SK-N-DZ (cell line): ENCODE measurements at regions not wholly inside any gene's neighbourhood (a gene's known extent, or its start where the extent isn't known, plus 50 kb on each side); places are given as distances from the start of the nearest gene placed in this dataset.
A peak's percentile ranks its signal among the peaks of the same experiment; 100 is the strongest.

Experiments
- DNase-seq: peaks from one replicate; pipeline ENCODE4 v3.0.0-alpha.2; 2015; ENCODE audit warnings: low spot score

- no peak for DNase-seq
Measured at GRCh38 chr4:18297684-18298083, 276.1 kb upstream of the LCORL start.

DNA sequence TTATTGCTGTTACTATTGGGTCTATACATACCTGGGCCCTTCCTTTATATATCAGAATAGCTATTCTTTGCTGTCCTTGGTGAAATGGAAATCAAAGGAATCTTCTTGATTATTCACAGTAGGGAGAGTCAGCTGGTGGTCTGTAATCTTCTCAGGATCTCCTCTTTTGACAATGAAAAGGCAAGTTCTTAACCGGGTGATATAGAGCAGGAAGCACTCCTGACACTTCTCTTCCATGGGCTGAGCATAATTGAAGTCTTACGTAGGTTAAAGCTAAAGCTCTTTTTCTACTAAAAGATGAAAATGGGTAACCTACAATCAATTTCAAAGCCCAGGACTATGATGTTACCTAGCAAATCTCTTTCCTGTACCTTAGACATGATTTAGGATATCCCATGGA lies 274.9 kb upstream of the LCORL start:
- DNase-seq, result no peak

DNA sequence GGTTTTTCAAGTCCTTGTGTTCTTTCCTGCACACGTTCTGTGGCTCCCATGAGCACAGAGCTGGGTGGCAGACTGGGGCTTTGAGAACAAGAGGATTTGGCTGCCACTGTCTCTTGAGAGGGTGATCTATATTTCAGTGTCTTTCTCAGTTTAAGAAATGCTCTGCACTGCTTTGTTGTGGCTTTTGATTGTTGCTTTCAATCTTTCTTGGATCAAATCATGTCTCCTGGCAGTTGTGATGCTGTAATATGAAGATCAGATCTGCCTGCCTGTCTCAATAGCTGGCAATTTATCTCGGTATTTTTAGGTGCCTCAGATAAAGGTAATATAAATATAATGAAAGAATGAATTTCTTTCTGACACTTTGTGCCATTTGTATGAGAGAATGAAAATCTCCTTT lies 273.3 kb upstream of the LCORL start:
- DNase-seq, result no peak

GRCh38 chr4:18294021-18294420 lies 272.5 kb upstream of the LCORL start:
- DNase-seq, result no peak

GRCh38 chr4:18292411-18292810 lies 270.9 kb upstream of the LCORL start:
- no peak for DNase-seq

DNA sequence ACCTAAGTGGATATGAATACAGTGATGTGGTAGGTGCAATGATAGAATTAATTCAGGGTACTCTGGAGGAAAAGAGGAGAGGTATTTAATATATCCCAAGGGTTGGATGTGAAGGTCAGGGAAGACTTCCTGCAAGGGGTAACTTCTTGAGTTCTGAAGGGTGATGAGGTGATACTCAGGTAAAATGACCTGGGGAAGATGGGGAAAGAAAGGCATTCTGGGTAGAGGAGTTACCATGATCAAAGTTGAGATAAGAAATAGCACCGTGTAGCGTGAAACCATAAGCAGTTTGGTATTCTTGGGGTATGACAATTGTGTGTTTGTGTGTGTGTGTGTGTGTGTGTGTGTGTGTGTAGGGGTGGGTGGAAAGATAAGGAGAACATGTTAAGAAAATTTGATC lies 270.4 kb upstream of the LCORL start:
- DNase-seq, result no peak

DNA sequence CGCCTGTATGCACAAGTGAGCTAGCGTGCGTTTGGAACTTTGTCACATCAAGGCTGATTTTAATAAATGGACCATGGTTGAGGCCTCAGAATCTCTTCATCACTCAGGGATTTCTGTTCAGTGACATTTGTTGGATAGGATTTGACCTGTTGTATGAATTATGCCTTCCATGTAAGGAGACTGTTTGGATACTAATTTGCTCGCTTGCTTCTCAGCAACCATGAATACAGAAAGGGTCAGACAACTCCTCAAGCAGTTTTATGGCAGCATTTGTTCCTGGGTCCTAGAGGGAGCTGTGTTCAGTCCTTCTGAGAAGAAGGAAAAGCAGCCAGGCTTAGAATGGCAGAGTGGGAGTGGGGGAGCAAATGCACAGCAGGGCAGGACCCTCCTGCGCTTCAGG lies 269.7 kb upstream of the LCORL start:
- DNase-seq, result no peak

GRCh38 chr4:18285357-18285756 lies 263.8 kb upstream of the LCORL start:
- DNase-seq, result no peak

- no peak for DNase-seq
Measured at GRCh38 chr4:18278244-18278643, 256.7 kb upstream of the LCORL start.

- DNase-seq, result no peak
Measured at GRCh38 chr4:18262832-18263231, 241.3 kb upstream of the LCORL start.

DNA sequence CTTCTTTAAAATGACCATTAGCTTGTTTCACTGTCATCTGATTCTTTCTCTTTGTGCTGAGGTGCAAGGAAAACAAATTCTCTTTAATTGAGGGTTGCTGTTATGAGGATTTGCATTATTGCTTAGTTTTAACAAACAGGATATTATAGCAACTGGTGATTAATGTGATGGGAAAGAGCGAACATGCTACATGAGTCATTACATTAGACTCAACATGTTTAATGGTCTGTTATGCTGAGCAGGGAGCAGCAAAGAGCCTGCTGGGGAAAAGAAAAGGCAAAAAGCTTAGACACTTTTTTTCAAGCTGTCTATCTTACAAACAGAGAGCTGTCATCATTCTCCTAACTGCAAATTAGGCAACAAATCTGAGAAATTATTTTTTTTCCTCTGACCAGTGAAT lies 230.5 kb upstream of the LCORL start:
- no peak for DNase-seq

DNA sequence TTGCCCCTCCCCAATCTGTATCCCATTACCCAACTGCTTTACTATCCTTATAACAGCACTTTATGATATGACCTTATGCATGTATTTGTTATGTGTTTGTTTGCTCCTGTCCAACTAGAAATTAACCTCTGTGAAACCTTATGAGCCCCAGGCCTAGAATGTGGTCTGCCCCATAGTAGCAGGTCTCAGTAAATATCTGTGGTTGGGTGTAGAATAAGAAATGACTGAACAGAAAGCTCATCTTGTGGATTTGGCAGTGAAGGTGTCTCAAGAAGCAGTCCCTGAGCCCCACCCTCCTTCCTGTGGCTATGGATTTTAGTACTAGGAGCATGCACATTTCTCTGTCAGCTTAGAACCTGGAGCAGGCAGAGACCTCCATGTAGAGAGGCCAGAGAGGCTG lies 229.0 kb upstream of the LCORL start:
- DNase-seq, result no peak

DNA sequence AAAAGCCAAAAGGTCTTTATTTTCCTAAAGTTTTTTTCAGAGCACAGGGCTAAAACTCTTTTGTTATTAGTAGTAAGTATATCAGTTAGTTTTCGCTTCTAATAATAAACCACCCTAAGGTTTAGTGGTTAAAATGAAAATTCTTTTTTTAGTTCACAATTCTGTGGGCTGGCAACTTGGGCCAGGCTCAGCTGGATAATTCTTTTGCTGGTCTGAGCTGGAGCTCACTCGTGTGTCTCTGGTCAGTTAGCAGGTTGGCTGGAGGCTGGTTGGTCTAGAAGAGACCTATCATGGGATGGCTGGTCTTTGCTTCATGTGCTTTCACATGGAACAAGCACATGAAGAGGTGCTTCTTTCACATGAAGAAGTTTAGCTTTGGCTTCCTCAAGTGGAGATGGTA lies 227.1 kb upstream of the LCORL start:
- DNase-seq, result no peak

DNA sequence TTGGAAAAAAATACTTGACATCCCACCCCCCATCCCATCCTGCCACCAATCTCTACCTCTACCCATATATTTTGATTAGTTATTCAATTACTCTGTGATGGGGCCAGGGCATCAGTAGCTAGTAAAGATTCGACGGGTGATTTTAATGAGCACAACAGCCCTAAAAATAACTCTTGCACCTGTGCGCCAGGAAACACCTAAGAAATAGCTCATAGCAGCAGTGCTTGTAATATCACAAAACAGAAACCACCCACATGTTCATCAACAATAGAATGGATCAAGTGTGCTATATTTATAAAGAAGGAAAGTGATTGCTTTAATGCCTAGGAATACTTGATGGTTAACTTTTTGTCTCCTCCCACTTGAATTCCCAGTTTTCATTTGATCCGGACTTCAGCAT lies 225.6 kb upstream of the LCORL start:
- no peak for DNase-seq

GRCh38 chr4:18242919-18243693 lies 221.6 kb upstream of the LCORL start:
- peak; percentile 51 for DNase-seq

DNA sequence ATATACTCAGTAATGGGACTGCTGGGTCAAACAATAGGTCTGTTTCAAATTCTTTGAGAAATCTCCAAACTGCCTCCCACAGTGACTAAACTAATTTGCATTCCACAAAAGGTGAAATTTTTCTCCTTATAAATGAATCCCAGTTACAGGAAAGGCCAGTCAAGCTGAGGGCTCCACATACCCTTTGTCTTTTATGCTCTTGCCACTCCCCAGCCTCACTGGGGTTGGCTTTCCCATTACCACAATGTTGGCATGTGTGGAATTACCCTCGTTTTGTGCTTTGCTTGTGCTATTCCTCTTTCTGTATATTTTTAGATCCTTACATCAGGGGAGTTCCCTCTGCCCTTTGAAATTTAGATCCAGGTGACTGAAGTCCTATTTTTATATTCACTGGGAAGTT lies 220.2 kb upstream of the LCORL start:
- DNase-seq, result no peak

DNA sequence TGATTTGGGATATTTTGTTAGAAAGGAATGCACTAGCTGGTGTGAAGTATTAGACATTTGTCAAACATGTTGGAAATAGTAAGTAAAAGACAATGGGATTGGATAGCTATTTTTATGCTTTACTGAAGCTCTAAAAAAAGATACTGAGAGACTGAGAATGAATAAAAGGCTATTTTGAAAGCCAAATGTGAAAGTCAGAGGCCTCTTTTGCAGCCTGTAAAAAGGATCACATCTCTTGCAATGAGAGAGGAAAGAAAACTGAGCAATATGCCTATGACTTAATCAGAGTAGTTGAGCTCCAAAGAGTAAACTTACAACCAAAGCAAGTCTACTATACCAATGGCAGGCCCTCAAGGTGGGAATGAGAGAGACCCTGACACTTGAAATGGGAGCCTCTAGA lies 212.6 kb upstream of the LCORL start:
- no peak for DNase-seq

DNA sequence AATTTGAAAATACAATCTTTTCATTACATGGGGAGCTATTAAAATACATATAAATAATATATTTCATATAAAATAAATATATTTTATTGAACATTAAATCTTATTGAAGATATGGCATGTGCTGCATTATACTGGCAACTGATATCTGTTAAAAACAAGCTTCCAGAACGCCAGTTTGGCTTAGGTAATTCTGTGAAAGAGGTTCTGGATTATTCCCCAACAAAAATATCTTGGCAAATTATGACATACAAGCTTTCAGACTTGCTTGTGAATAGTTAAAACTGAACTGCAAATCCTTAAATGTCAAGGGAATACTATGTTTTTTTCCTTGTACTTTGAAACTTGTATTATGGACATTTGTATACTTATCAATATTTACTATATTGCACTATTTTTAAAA lies 210.2 kb upstream of the LCORL start:
- DNase-seq, result no peak

DNA sequence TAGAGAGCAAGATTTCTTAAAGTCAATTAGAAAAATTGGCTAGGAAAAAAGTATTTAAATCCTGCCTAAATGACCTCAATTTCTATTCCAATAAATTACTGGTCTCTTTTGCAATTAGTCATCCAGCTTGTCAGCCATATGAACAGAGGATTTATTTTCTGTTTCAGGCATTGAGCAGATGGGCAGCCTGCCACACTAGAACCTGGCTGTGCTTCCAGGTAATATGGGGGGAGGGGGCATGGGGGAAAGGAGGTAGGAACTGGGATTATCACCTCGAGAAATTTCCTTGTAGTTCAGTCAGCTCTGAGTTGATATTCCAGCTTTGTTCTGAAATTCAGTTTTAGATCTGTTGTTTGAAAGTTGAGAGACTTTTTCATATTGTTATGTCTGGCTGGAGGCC lies 206.3 kb upstream of the LCORL start:
- no peak for DNase-seq

- DNase-seq, result peak; percentile 11
Measured at GRCh38 chr4:18214411-18215055, 193.0 kb upstream of the LCORL start.

- DNase-seq, result no peak
Measured at GRCh38 chr4:18213576-18214198, 192.1 kb upstream of the LCORL start.

- DNase-seq, result no peak
Measured at GRCh38 chr4:18209448-18209847, 187.9 kb upstream of the LCORL start.

GRCh38 chr4:18203966-18204365 lies 182.4 kb upstream of the LCORL start:
- no peak for DNase-seq
